ENCODE measurements at regions not wholly inside any gene's neighbourhood (a gene's known extent, or its start where the extent isn't known, plus 50 kb on each side); places are given as distances from the start of the nearest gene placed in this dataset.

- no CpG with 5 or more reads among the region's 13 CpGs for WGBS (ENCODE audit: insufficient coverage, insufficient read length)
Observed at GRCh38 chr13:82259284-82259683, 1623.0 kb downstream of the SLITRK1 start.

GRCh38 chr13:82257790-82258507, 1624.3 kb downstream of the SLITRK1 start:
- no peak overlapping the region; the same call in 1 of the 2 replicates for H3K4me3 ChIP-seq (ENCODE audit: low read length)
- WGBS (ENCODE audit: insufficient coverage, insufficient read length), result no CpG with 5 or more reads among the region's 56 CpGs
- no peak for DNase-seq (ENCODE audit: low read depth, low spot score)
- no peaks in the 10 kb centered on the region for H3K36me3 ChIP-seq (ENCODE audit: control insufficient read depth, insufficient read depth, low read length)
- no peaks in the 10 kb centered on the region for H3K27me3 ChIP-seq (ENCODE audit: control insufficient read depth, insufficient read depth, low read length)
- no peaks in the 10 kb centered on the region for H3K4me1 ChIP-seq (ENCODE audit: control insufficient read depth, insufficient read depth, low read length)
- no peaks in the 10 kb centered on the region for H3K9me3 ChIP-seq (ENCODE audit: control insufficient read depth, insufficient read depth, low read length)
- no peak overlapping the region for H3K27ac ChIP-seq (ENCODE audit: low read length)

More at GRCh38 chr13:82259284-82259683, 1623.0 kb downstream of the SLITRK1 start:
- Histone ChIP-seq H3K36me3 (ENCODE audit: control insufficient read depth, insufficient read depth, low read length) (no peaks in the 10 kb centered on the region), H3K9me3 (ENCODE audit: control insufficient read depth, insufficient read depth, low read length) (no peaks in the 10 kb centered on the region), H3K27ac (ENCODE audit: low read length) (no peak overlapping the region), H3K4me3 (ENCODE audit: low read length) (no peak overlapping the region), H3K4me1 (ENCODE audit: control insufficient read depth, insufficient read depth, low read length) (no peaks in the 10 kb centered on the region), H3K27me3 (ENCODE audit: control insufficient read depth, insufficient read depth, low read length) (no peaks in the 10 kb centered on the region)
- no peak for DNase-seq (ENCODE audit: low read depth, low spot score)

GRCh38 chr13:82248762-82249161, 1633.5 kb downstream of the SLITRK1 start:
- no peak overlapping the region for H3K4me3 ChIP-seq (ENCODE audit: low read length)
- H3K36me3 ChIP-seq (ENCODE audit: control insufficient read depth, insufficient read depth, low read length), result no peaks in the 10 kb centered on the region
- 100% methylated on average over 1 of the region's 1 CpG for WGBS (ENCODE audit: insufficient coverage, insufficient read length)
- no peaks in the 10 kb centered on the region for H3K9me3 ChIP-seq (ENCODE audit: control insufficient read depth, insufficient read depth, low read length)
- no peak for DNase-seq (ENCODE audit: low read depth, low spot score)
- no peaks in the 10 kb centered on the region for H3K27me3 ChIP-seq (ENCODE audit: control insufficient read depth, insufficient read depth, low read length)
- H3K4me1 ChIP-seq (ENCODE audit: control insufficient read depth, insufficient read depth, low read length), result no peaks in the 10 kb centered on the region
- no peak overlapping the region for H3K27ac ChIP-seq (ENCODE audit: low read length)

- Histone ChIP-seq H3K27me3 (ENCODE audit: control insufficient read depth, insufficient read depth, low read length) (no peaks in the 10 kb centered on the region), H3K9me3 (ENCODE audit: control insufficient read depth, insufficient read depth, low read length) (no peaks in the 10 kb centered on the region), H3K4me3 (ENCODE audit: low read length) (no peak overlapping the region), H3K36me3 (ENCODE audit: control insufficient read depth, insufficient read depth, low read length) (no peaks in the 10 kb centered on the region), H3K4me1 (ENCODE audit: control insufficient read depth, insufficient read depth, low read length) (no peaks in the 10 kb centered on the region), H3K27ac (ENCODE audit: low read length) (no peak overlapping the region)
- WGBS (ENCODE audit: insufficient coverage, insufficient read length), result no CpG with 5 or more reads among the region's 1 CpG
- DNase-seq (ENCODE audit: low read depth, low spot score), result no peak
Observed at GRCh38 chr13:82245860-82246259, 1636.4 kb downstream of the SLITRK1 start.

GRCh38 chr13:82224806-82225205, 1657.5 kb downstream of the SLITRK1 start:
- Histone ChIP-seq H3K27me3 (ENCODE audit: control insufficient read depth, insufficient read depth, low read length) (no peaks in the 10 kb centered on the region), H3K36me3 (ENCODE audit: control insufficient read depth, insufficient read depth, low read length) (no peaks in the 10 kb centered on the region), H3K27ac (ENCODE audit: low read length) (no peak overlapping the region), H3K4me1 (ENCODE audit: control insufficient read depth, insufficient read depth, low read length) (no peaks in the 10 kb centered on the region), H3K9me3 (ENCODE audit: control insufficient read depth, insufficient read depth, low read length) (no peaks in the 10 kb centered on the region), H3K4me3 (ENCODE audit: low read length) (no peak overlapping the region)
- no CpG with 5 or more reads among the region's 3 CpGs for WGBS (ENCODE audit: insufficient coverage, insufficient read length)
- no peak for DNase-seq (ENCODE audit: low read depth, low spot score)

GRCh38 chr13:82221621-82222020, 1660.7 kb downstream of the SLITRK1 start:
- H3K36me3 ChIP-seq (ENCODE audit: control insufficient read depth, insufficient read depth, low read length), result no peaks in the 10 kb centered on the region
- no peak for DNase-seq (ENCODE audit: low read depth, low spot score)
- H3K4me1 ChIP-seq (ENCODE audit: control insufficient read depth, insufficient read depth, low read length), result no peaks in the 10 kb centered on the region
- no peak overlapping the region for H3K4me3 ChIP-seq (ENCODE audit: low read length)
- no peak overlapping the region for H3K27ac ChIP-seq (ENCODE audit: low read length)
- no peaks in the 10 kb centered on the region for H3K9me3 ChIP-seq (ENCODE audit: control insufficient read depth, insufficient read depth, low read length)
- no CpG with 5 or more reads among the region's 4 CpGs for WGBS (ENCODE audit: insufficient coverage, insufficient read length)
- no peaks in the 10 kb centered on the region for H3K27me3 ChIP-seq (ENCODE audit: control insufficient read depth, insufficient read depth, low read length)

GRCh38 chr13:82220641-82221040, 1661.6 kb downstream of the SLITRK1 start:
- WGBS (ENCODE audit: insufficient coverage, insufficient read length), result no CpG with 5 or more reads among the region's 2 CpGs

GRCh38 chr13:82216165-82216564, 1666.1 kb downstream of the SLITRK1 start:
- H3K27me3 ChIP-seq (ENCODE audit: control insufficient read depth, insufficient read depth, low read length), result no peaks in the 10 kb centered on the region
- no CpG with 5 or more reads among the region's 1 CpG for WGBS (ENCODE audit: insufficient coverage, insufficient read length)

More at GRCh38 chr13:82220641-82221040, 1661.6 kb downstream of the SLITRK1 start:
- no peak for DNase-seq (ENCODE audit: low read depth, low spot score)
- no peak overlapping the region for H3K27ac ChIP-seq (ENCODE audit: low read length)
- H3K36me3 ChIP-seq (ENCODE audit: control insufficient read depth, insufficient read depth, low read length), result no peaks in the 10 kb centered on the region
- no peak overlapping the region for H3K4me3 ChIP-seq (ENCODE audit: low read length)
- H3K9me3 ChIP-seq (ENCODE audit: control insufficient read depth, insufficient read depth, low read length), result no peaks in the 10 kb centered on the region
- no peaks in the 10 kb centered on the region for H3K4me1 ChIP-seq (ENCODE audit: control insufficient read depth, insufficient read depth, low read length)
- H3K27me3 ChIP-seq (ENCODE audit: control insufficient read depth, insufficient read depth, low read length), result no peaks in the 10 kb centered on the region

GRCh38 chr13:82214341-82214740, 1667.9 kb downstream of the SLITRK1 start:
- Histone ChIP-seq H3K27ac (ENCODE audit: low read length) (no peak overlapping the region), H3K4me1 (ENCODE audit: control insufficient read depth, insufficient read depth, low read length) (no peaks in the 10 kb centered on the region), H3K4me3 (ENCODE audit: low read length) (no peak overlapping the region), H3K27me3 (ENCODE audit: control insufficient read depth, insufficient read depth, low read length) (no peaks in the 10 kb centered on the region), H3K9me3 (ENCODE audit: control insufficient read depth, insufficient read depth, low read length) (no peaks in the 10 kb centered on the region), H3K36me3 (ENCODE audit: control insufficient read depth, insufficient read depth, low read length) (no peaks in the 10 kb centered on the region)
- DNase-seq (ENCODE audit: low read depth, low spot score), result no peak

More at GRCh38 chr13:82216165-82216564, 1666.1 kb downstream of the SLITRK1 start:
- no peaks in the 10 kb centered on the region for H3K4me1 ChIP-seq (ENCODE audit: control insufficient read depth, insufficient read depth, low read length)
- H3K9me3 ChIP-seq (ENCODE audit: control insufficient read depth, insufficient read depth, low read length), result no peaks in the 10 kb centered on the region
- H3K4me3 ChIP-seq (ENCODE audit: low read length), result no peak overlapping the region
- no peak for DNase-seq (ENCODE audit: low read depth, low spot score)
- H3K27ac ChIP-seq (ENCODE audit: low read length), result no peak overlapping the region
- no peaks in the 10 kb centered on the region for H3K36me3 ChIP-seq (ENCODE audit: control insufficient read depth, insufficient read depth, low read length)

GRCh38 chr13:82206241-82206640, 1676.0 kb downstream of the SLITRK1 start:
- H3K9me3 ChIP-seq (ENCODE audit: control insufficient read depth, insufficient read depth, low read length), result no peaks in the 10 kb centered on the region
- DNase-seq (ENCODE audit: low read depth, low spot score), result no peak
- H3K4me1 ChIP-seq (ENCODE audit: control insufficient read depth, insufficient read depth, low read length), result no peaks in the 10 kb centered on the region
- WGBS (ENCODE audit: insufficient coverage, insufficient read length), result no CpG with 5 or more reads among the region's 6 CpGs
- no peak overlapping the region for H3K4me3 ChIP-seq (ENCODE audit: low read length)
- no peaks in the 10 kb centered on the region for H3K27me3 ChIP-seq (ENCODE audit: control insufficient read depth, insufficient read depth, low read length)
- no peaks in the 10 kb centered on the region for H3K36me3 ChIP-seq (ENCODE audit: control insufficient read depth, insufficient read depth, low read length)
- no peak overlapping the region for H3K27ac ChIP-seq (ENCODE audit: low read length)

GRCh38 chr13:82202398-82202797, 1679.9 kb downstream of the SLITRK1 start:
- no peaks in the 10 kb centered on the region for H3K36me3 ChIP-seq (ENCODE audit: control insufficient read depth, insufficient read depth, low read length)
- no peak overlapping the region for H3K4me3 ChIP-seq (ENCODE audit: low read length)
- no peaks in the 10 kb centered on the region for H3K4me1 ChIP-seq (ENCODE audit: control insufficient read depth, insufficient read depth, low read length)
- no peak for DNase-seq (ENCODE audit: low read depth, low spot score)
- H3K27me3 ChIP-seq (ENCODE audit: control insufficient read depth, insufficient read depth, low read length), result no peaks in the 10 kb centered on the region
- no CpG with 5 or more reads among the region's 1 CpG for WGBS (ENCODE audit: insufficient coverage, insufficient read length)
- H3K27ac ChIP-seq (ENCODE audit: low read length), result no peak overlapping the region
- no peaks in the 10 kb centered on the region for H3K9me3 ChIP-seq (ENCODE audit: control insufficient read depth, insufficient read depth, low read length)
